HG03045 (cell line): ENCODE measurements at regions not wholly inside any gene's neighbourhood (a gene's known extent, or its start where the extent isn't known, plus 50 kb on each side); places are given as distances from the start of the nearest gene placed in this dataset.

ENCODE experiments used
- ATAC-seq: cut with Tn5 transposase; IDR thresholded peaks from one replicate; pipeline ENCODE4 v1.9.1; 2021; ENCODE audit warnings: mild to moderate bottlenecking, moderate library complexity; ENCODE audit not compliant: unreplicated experiment

- ATAC-seq, result no peak
Observed at GRCh38 chr21:15233611-15234010, 168.8 kb upstream of the NRIP1 start.

GRCh38 chr21:15236111-15236510, 171.3 kb upstream of the NRIP1 start:
- ATAC-seq, result no peak

GRCh38 chr21:15240848-15241247, 176.0 kb upstream of the NRIP1 start:
- ATAC-seq, result no peak

GRCh38 chr21:15241997-15242736, 177.4 kb upstream of the NRIP1 start:
- no peak for ATAC-seq

- no peak for ATAC-seq
Observed at GRCh38 chr21:15242906-15243305, 178.1 kb upstream of the NRIP1 start.

GRCh38 chr21:15243406-15243805, 178.6 kb upstream of the NRIP1 start:
- ATAC-seq, result no peak

- ATAC-seq, result no peak
Observed at GRCh38 chr21:15247613-15248012, 182.8 kb upstream of the NRIP1 start.

- ATAC-seq, result no peak
Observed at GRCh38 chr21:15249285-15249993, 184.6 kb upstream of the NRIP1 start.

- ATAC-seq, result no peak
Observed at GRCh38 chr21:15250384-15250783, 185.6 kb upstream of the NRIP1 start.

GRCh38 chr21:15252431-15252830, 187.6 kb upstream of the NRIP1 start:
- ATAC-seq, result no peak

GRCh38 chr21:15254111-15254510, 189.3 kb upstream of the NRIP1 start:
- ATAC-seq, result no peak

GRCh38 chr21:15255261-15255660, 190.5 kb upstream of the NRIP1 start:
- no peak for ATAC-seq

- ATAC-seq, result no peak
Observed at GRCh38 chr21:15255763-15256162, 191.0 kb upstream of the NRIP1 start.

- ATAC-seq, result no peak
Observed at GRCh38 chr21:15256996-15257395, 192.2 kb upstream of the NRIP1 start.

- ATAC-seq, result no peak
Observed at GRCh38 chr21:15257646-15258045, 192.8 kb upstream of the NRIP1 start.

GRCh38 chr21:15259824-15260223, 195.0 kb upstream of the NRIP1 start:
- no peak for ATAC-seq

- ATAC-seq, result no peak
Observed at GRCh38 chr21:15260604-15261003, 195.8 kb upstream of the NRIP1 start.

GRCh38 chr21:15264084-15264665, 199.4 kb upstream of the NRIP1 start:
- ATAC-seq, result no peak

GRCh38 chr21:15272171-15272570, 207.4 kb upstream of the NRIP1 start:
- no peak for ATAC-seq

- ATAC-seq, result no peak
Observed at GRCh38 chr21:15272591-15272990, 207.8 kb upstream of the NRIP1 start.

GRCh38 chr21:15273244-15273643, 208.4 kb upstream of the NRIP1 start:
- no peak for ATAC-seq
